Central memory CD8-positive, alpha-beta T cell (primary cell): ENCODE measurements at regions not wholly inside any gene's neighbourhood (a gene's known extent, or its start where the extent isn't known, plus 50 kb on each side); places are given as distances from the start of the nearest gene placed in this dataset.

Experiments used
- ATAC-seq: fragments of 150-1000 bp; cut with Tn5 transposase; replicated peaks from 2 replicates; pipeline ENCODE4 v1.10.0; 2022; ENCODE audit warnings: mild to moderate bottlenecking, moderate FRiP score, moderate number of reproducible peaks; ENCODE audit not compliant: poor library complexity, severe bottlenecking; ENCODE audit errors: extremely low read depth
- DNase-seq, 2 donors: peaks; one replicate each; pipeline ENCODE4 v3.0.0; 2021; ENCODE audit warnings: low spot score in 2 of 2
- H3K27ac Mint-ChIP-seq: one replicate; pipeline ENCODE4 v1.8.0; 2022; ENCODE audit warnings: low read depth, mild to moderate bottlenecking, moderate library complexity, mixed read lengths
- H3K27me3 Mint-ChIP-seq: one replicate; pipeline ENCODE4 v1.8.0; 2022; ENCODE audit warnings: mixed read lengths
- H3K36me3 Mint-ChIP-seq: one replicate; pipeline ENCODE4 v1.8.0; 2022; ENCODE audit warnings: mild to moderate bottlenecking, moderate library complexity, mixed read lengths; ENCODE audit not compliant: insufficient read depth
- H3K4me1 Mint-ChIP-seq: one replicate; pipeline ENCODE4 v1.8.0; 2022; ENCODE audit warnings: mixed read lengths
- H3K4me3 Mint-ChIP-seq: one replicate; pipeline ENCODE4 v1.8.0; 2022; ENCODE audit warnings: mild to moderate bottlenecking, moderate library complexity, mixed read lengths
- H3K9me3 Mint-ChIP-seq: one replicate; pipeline ENCODE4 v1.8.0; 2022; ENCODE audit warnings: mixed read lengths

DNA sequence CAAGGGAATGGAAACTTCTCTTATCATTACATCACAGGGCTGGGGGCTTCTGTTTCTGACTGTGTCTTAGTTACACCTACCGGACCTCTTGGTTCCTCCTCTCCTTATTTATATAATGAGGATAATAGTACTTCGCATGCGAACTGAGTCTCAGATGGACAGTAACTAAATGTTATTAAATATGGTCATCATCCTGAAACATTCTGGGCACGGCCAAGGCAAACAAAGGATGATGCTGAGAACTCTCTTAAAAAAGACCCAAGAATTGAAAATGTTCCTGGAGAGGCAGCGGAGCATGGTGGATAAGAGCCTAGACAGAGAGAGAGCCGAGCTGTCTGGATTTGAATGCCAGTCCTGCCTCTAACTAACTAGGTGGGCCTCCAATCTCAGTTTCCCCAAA is 119.8 kb upstream of the SASH1 start:
- H3K9me3 Mint-ChIP-seq, result no peaks in the 10 kb centered on the region
- ATAC-seq (no peak), DNase-seq (no peak)
- H3K4me3 Mint-ChIP-seq, result no peak overlapping the region
- no peaks in the 10 kb centered on the region for H3K36me3 Mint-ChIP-seq
- H3K27ac Mint-ChIP-seq, result no peak overlapping the region
- peaks cover 31% of the 10 kb centered on the region for H3K27me3 Mint-ChIP-seq
- H3K4me1 Mint-ChIP-seq, result no peaks in the 10 kb centered on the region

DNA sequence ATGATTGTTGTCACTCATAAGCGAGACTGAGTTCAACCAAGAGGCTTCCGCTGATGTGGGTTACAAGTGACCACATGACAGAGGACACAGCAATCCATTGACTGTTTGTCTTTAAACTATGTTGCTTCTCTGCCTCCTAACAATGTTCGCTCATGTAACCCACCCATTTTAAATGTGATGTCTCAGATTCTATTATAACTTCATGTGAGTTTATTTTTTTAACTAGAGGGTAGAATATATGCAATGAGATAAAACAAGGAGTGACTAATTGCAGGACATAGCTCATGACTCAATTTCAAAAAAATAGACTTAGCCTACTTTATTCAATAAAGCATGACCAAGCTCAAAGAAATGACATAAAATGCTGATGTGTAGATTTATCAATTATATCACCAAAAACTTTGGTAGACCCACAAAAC is 119.2 kb upstream of the SASH1 start:
- Mint-ChIP-seq H3K4me3 (no peak overlapping the region), H3K4me1 (no peaks in the 10 kb centered on the region), H3K27me3 (peaks cover 31% of the 10 kb centered on the region), H3K27ac (no peak overlapping the region), H3K36me3 (no peaks in the 10 kb centered on the region), H3K9me3 (no peaks in the 10 kb centered on the region)
- no peak for ATAC-seq
- DNase-seq, result no peak

DNA sequence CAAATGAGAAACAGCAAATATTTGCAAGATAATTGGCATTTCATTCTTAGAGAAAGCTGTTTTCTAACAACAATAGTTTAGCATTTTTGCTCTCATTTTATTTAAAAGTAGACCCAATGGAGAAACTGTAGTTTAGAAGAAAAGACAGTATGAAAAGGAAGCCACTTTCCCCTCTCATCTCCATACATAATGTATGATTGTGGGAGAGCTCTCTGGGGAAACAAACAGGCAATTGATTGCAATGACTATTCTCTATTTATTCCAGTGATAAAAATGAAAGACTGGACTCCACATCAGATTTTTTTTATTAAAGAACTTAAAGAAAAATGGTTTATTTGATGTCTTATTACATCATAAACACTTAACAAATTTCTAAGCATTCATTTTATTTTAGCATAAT is 116.8 kb upstream of the SASH1 start:
- Mint-ChIP-seq H3K27me3 (peaks cover 15% of the 10 kb centered on the region), H3K4me3 (no peak overlapping the region), H3K9me3 (no peaks in the 10 kb centered on the region), H3K27ac (no peak overlapping the region), H3K36me3 (no peaks in the 10 kb centered on the region), H3K4me1 (no peaks in the 10 kb centered on the region)
- ATAC-seq (no peak), DNase-seq (no peak)

DNA sequence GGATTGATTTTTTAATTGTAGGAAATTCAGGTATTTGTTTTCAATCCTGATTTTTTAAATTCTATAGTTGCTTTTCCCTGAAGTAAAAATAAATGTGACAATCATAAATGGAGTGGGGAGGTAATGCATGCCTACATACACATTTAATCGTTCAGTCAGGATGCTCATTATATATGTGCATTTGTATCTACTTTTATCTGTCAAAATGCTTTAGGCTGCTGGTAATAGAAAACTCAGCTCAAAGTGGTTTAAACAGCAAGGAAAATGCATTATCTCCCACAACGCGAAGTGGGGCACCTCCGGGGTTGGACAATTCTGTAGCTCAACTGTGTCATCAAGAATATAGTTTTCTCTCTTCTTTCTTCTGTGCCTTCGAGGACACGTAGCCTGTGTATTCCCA is 116.4 kb upstream of the SASH1 start:
- Mint-ChIP-seq H3K36me3 (no peaks in the 10 kb centered on the region), H3K4me3 (no peak overlapping the region), H3K9me3 (no peaks in the 10 kb centered on the region), H3K4me1 (no peaks in the 10 kb centered on the region), H3K27ac (no peak overlapping the region), H3K27me3 (peaks cover 11% of the 10 kb centered on the region)
- ATAC-seq (no peak), DNase-seq (no peak)

DNA sequence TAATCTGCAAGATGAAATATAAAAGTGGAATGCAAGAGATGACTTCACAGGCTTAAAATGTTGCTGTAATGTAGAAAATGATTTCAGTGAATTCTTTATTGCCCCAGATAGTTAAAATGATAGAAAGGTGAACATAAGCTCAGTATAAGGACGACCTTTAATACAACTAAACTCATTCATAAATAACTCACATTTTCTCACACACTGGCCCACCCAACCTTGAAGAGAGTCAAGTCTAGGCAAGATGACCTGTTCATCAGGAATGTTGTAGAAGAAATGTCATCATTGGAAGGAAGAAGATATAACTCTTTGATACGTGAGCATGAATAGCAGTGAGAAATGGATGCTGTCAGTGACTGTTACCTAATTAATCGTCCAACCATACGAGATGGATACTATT is 111.1 kb upstream of the SASH1 start:
- DNase-seq, result no peak
- Mint-ChIP-seq H3K4me1 (no peaks in the 10 kb centered on the region), H3K27ac (no peak overlapping the region), H3K27me3 (no peaks in the 10 kb centered on the region), H3K4me3 (no peak overlapping the region), H3K36me3 (no peaks in the 10 kb centered on the region), H3K9me3 (no peaks in the 10 kb centered on the region)
- ATAC-seq, result no peak

DNA sequence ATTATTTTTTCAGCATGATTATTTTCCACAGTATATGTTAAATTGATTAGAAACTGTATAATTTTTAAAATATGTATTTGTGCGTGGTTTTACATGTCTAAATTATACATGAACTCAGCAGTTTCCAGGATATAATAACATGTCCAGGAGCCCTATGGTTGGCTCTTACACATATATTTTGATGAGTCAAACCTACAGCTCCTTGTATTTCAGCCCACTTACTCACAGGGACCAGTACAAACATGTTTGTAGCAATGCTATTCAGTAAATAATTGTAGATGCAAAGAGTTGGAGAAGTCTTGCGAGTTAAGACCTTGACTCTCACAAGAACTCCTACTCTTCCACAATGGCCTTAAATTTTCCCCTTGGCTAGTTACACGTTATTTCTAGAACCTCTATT is 107.2 kb upstream of the SASH1 start:
- Mint-ChIP-seq H3K9me3 (no peaks in the 10 kb centered on the region), H3K36me3 (no peaks in the 10 kb centered on the region), H3K27ac (no peak overlapping the region), H3K4me3 (no peak overlapping the region), H3K27me3 (peaks cover 9% of the 10 kb centered on the region), H3K4me1 (no peaks in the 10 kb centered on the region)
- ATAC-seq, result no peak
- DNase-seq, result no peak

DNA sequence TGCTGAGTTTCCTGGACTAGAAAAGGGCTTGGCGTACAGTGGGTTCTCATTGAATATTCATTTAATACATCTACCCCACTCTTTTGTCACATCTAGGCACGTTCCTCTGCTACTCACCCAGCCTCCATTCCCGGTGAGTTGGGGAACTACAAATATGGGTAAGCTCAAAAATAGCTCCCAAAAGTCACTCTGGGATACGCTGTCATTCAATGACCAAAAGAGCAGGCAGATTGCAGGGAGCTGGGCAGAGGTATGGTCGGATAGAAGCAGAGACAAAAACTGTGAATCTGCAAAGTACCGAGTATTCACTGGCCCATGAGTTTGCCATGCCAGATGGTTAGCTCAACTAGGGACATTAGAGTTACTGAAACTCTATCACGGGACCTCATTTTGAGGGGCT is 103.9 kb upstream of the SASH1 start:
- H3K36me3 Mint-ChIP-seq, result no peaks in the 10 kb centered on the region
- no peaks in the 10 kb centered on the region for H3K9me3 Mint-ChIP-seq
- H3K4me3 Mint-ChIP-seq, result no peak overlapping the region
- H3K27ac Mint-ChIP-seq, result no peak overlapping the region
- DNase-seq, result no peak
- H3K4me1 Mint-ChIP-seq, result no peaks in the 10 kb centered on the region
- ATAC-seq, result no peak
- peaks cover 17% of the 10 kb centered on the region for H3K27me3 Mint-ChIP-seq

DNA sequence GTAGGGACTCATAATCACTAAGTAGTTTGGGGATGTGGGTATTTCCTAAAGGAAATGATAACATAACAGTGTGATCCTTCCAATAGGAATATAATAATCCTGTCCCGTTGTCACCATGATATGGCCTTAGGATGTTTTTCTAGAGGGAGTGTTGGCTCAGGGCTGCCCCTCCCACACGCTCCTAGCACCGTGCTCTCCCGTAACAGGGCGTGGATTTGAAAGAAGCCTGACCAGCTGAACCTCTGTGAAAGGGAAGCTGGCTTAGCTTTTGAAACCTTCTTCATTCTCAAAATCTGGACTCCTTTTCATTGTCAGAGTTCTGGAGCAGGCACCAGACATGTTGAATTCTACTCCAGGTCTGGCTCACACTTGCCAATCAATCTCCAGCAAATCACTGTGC is 103.4 kb upstream of the SASH1 start:
- no peaks in the 10 kb centered on the region for H3K9me3 Mint-ChIP-seq
- H3K36me3 Mint-ChIP-seq, result no peaks in the 10 kb centered on the region
- H3K4me1 Mint-ChIP-seq, result no peaks in the 10 kb centered on the region
- peaks cover 17% of the 10 kb centered on the region for H3K27me3 Mint-ChIP-seq
- no peak overlapping the region for H3K4me3 Mint-ChIP-seq
- no peak for DNase-seq
- no peak overlapping the region for H3K27ac Mint-ChIP-seq
- ATAC-seq, result no peak

DNA sequence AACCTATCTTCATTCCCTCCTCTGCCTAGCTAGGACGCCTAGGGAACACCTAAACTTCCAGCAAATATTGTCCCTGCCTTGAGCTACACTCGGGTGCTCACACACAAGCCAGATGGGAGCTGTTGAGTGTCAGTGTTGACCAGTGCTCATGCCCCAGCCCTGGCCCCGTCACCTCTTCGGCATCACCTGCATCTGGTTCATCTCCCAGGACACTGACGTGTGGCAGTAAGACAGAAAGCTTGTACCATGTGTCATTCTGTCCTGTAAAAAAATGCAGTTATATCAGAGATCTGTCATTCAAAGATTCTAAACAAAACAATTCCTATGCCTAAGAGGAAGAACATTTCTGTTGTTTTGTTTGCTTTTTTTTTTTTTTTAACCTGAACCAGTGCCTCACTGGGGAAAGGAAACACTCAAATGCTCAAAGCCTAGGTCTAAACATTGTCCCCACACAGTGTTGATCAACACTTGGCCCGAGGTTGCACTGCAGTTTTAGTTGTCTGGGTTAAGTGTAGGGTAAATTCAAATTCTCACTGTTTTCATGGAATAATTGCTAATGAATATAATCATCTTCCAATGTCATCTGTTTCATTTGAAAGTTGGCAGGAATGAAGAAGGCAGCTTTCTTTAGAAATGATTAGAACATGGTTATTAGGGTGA is 102.7 kb upstream of the SASH1 start:
- H3K4me3 Mint-ChIP-seq, result no peak overlapping the region
- H3K27ac Mint-ChIP-seq, result no peak overlapping the region
- no peaks in the 10 kb centered on the region for H3K4me1 Mint-ChIP-seq

DNA sequence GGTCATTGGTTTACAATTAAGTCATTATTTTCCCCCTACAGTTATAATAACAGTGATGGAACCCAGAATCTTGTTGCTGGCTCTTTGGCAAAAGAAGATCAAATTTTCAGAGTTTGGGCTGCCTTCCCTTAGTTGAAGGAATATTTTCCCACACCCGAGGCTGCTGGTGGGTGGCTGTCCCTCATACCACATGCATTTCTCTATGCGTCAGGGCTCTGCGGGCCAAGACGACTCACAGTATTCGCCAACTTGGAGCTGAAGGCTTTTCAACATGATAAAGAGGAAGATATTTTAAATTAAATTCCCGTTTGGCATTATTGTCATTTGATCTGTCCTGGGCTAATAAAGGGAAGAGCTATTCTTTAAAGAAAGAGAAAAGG is 102.2 kb upstream of the SASH1 start:
- Mint-ChIP-seq H3K4me3 (no peak overlapping the region), H3K9me3 (no peaks in the 10 kb centered on the region), H3K27ac (no peak overlapping the region), H3K4me1 (no peaks in the 10 kb centered on the region), H3K27me3 (peaks cover 19% of the 10 kb centered on the region), H3K36me3 (no peaks in the 10 kb centered on the region)
- DNase-seq, result no peak
- ATAC-seq, result no peak

More for the DNA sequence above, 102.7 kb upstream of the SASH1 start:
- Mint-ChIP-seq H3K9me3 (no peaks in the 10 kb centered on the region), H3K27me3 (peaks cover 17% of the 10 kb centered on the region), H3K36me3 (no peaks in the 10 kb centered on the region)
- DNase-seq, result no peak
- no peak for ATAC-seq

DNA sequence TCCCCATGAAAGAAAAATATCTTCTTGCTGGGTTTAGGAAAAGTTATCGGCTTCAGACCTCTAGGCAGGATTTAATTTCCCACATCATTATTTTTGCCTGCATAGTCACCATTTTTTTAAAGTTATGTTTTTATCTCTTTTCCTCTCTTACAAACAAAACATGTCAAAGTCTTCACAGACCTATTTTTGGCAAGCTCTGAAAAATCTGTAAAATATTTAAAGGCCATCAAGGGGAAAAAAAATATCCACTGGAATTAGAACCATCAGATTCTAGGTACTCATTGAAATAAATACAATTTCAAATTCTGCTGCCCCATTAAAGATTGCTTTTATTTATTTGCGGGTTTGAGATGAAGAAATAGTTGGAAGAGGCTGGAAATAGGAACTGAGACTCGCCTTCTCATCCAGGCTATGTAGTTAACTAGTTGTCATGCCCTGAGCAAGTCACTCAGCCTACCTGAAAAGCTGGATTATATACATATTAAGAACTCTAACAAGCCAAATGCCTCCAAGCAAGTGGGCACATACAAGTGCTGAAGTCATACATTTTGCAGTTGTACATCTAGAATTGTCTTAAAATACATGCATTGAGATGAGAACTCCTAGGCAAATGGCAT is 101.7 kb upstream of the SASH1 start:
- Mint-ChIP-seq H3K4me1 (no peaks in the 10 kb centered on the region), H3K27me3 (peaks cover 24% of the 10 kb centered on the region), H3K27ac (no peak overlapping the region), H3K4me3 (no peak overlapping the region), H3K9me3 (no peaks in the 10 kb centered on the region), H3K36me3 (no peaks in the 10 kb centered on the region)
- DNase-seq (no peak), ATAC-seq (no peak)

DNA sequence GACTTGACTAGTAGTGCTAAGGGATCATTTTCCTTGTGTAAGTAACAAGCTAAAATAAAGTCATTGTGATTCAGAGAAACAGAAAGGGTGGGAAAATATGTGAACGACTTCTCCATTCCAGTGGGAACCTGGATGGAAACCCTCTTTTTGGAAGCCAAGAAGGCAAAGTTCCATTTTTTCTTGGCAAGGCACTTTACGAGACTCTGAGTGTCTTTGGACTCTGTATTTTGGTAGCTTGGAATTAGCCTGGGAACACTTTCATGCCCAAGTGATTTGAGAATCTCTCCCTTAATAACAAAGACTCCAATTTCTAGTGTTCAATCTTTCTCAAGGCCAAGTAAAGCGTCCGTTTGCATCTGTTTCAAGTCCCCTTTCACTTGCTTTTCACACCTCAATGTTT is 100.5 kb upstream of the SASH1 start:
- DNase-seq (no peak), ATAC-seq (no peak)
- Mint-ChIP-seq H3K27me3 (peaks cover 36% of the 10 kb centered on the region), H3K4me1 (no peaks in the 10 kb centered on the region), H3K27ac (no peak overlapping the region), H3K9me3 (no peaks in the 10 kb centered on the region), H3K36me3 (no peaks in the 10 kb centered on the region), H3K4me3 (no peak overlapping the region)

DNA sequence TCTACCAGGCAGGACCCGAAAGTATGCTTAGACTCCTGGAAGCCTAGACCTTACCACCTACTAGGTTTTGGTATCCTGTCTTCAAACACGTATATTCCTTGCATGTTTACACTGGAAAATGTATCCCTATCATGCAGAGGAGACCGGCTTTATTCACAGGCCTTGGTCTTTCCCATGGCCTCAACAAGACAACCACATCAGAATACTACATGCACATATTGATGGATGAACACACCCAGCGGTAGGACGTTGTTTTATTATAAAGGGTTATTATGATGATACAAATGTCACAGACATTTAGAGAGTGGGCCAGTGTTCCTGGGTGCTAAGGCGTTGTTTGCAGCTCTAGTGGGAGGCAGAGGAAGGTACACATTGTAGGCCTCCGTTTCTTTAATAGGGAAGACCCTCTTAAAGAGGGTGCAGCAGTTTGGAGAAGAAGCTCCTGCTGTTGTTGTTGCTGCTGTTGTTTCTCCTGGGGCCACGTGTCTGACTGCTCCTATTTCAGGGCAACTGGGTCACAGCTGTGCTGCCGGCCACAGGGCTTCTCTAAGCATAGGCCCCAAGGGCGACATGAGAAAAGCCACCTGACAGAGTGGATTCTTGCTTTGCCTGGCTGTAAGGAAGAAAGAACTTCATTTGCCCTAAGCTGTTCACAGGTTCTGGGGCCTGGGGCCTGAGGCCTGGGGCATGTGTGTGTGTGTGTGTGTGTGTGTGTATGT is 98.3 kb upstream of the SASH1 start:
- no peak for ATAC-seq
- Mint-ChIP-seq H3K9me3 (no peaks in the 10 kb centered on the region), H3K36me3 (no peaks in the 10 kb centered on the region), H3K4me1 (no peaks in the 10 kb centered on the region), H3K4me3 (no peak overlapping the region), H3K27me3 (peaks cover 37% of the 10 kb centered on the region), H3K27ac (no peak overlapping the region)
- DNase-seq, result no peak
